Renal cortex interstitium (tissue), 11 donors: ENCODE measurements at regions not wholly inside any gene's neighbourhood (a gene's known extent, or its start where the extent isn't known, plus 50 kb on each side); places are given as distances from the start of the nearest gene placed in this dataset.
"Not testable (repeated sequence)": the region's sequence is repeated elsewhere in the genome, so short reads cannot be mapped to it uniquely, and the experiment has no call there.

ENCODE experiments used
- DNase-seq, 11 donors: peaks; one replicate each; pipeline ENCODE4 v3.0.0-alpha.2; 2013; ENCODE audit warnings: low read depth in 9 of 11, low spot score in 4 of 11; ENCODE audit errors: extremely low read depth in 1 of 11

DNA sequence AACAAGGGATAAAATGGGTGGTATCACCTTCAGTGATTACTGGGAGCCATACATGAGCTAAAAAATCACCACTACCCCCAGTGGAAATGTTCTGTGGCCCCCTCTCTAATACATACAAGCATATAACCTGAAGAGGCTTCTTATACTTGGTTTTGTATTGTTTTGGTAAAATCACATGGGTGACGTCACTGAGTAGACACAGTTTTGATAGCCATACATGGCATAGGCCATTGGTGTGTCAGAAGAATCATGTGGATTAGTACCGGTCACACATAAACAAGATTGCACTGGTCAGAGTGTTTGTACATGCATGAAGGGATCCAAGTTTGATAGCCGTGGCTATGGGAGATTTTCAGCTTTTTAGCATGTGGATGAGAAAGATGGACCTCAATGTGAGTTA lies 131.9 kb upstream of the RADX start:
- DNase-seq, result no peak

DNA sequence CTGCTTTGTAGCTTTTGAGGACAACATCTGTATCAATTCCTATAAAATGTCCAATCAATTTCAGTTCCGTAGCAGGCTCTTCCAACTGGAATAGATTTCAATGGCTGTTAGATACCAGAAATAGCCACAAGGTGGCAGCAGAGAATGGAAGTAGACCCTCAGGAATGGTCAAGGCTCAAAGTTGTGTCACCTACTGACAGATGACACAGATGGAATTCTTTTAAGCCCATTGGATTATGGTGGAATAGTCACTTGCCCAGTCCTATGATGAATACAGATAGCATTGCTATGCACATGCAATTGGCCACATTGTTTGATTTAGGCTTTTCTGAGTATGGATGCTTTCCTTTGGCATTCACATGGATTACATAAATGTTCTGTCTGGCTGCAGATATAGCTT lies 130.4 kb upstream of the RADX start:
- peak in 9 of 11 donors; percentile 3 to 43 (median 23) for DNase-seq

DNA sequence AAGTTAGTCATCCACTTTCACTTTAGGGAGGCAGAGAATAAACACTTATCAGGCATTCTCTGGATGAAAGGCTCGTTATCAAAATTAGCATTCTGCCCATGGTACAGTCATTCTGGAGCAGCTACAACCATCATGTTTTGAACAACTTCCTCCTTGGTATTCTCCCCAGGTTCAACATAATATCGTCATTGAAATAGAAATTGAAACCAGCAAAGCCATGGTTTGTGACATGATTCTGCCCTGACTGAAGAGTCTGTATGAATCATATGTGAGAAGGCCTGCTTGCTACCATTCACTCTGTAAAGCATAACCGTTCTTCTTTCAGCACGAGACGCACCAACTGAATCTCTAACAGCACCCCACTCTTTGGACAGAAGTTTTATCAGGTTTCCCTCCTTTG lies 127.5 kb upstream of the RADX start:
- no peak for DNase-seq

DNA sequence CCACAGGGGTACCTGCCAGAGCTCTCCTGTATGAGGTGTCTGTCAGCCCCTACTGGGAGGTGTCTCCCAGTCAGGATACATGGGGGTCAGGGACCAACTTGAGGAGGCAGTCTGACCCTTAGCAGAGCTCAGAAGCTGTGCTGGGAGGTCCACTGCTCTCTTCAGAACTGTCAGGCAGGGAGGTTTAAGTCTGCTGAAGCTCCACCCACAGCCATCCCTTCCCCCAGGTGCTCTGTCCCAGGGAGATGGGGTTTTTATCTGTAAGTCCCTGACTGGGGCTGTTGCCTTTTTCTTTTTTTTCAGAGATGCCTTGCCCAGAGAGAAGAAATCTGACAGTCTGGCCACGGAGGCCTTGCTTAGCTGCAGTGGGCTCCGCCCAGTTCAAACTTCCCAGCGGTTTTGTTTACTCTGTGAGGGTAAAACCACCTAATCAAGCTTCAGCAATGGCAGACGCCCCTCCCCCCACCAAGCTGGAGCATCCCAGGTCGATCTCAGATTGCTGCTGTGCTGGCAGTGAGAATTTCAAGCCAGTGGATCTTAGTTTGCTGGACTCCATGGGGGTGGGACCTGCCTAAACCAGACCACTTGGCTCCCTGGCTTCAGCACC lies 118.5 kb upstream of the RADX start:
- DNase-seq, result not testable (repeated sequence)

DNA sequence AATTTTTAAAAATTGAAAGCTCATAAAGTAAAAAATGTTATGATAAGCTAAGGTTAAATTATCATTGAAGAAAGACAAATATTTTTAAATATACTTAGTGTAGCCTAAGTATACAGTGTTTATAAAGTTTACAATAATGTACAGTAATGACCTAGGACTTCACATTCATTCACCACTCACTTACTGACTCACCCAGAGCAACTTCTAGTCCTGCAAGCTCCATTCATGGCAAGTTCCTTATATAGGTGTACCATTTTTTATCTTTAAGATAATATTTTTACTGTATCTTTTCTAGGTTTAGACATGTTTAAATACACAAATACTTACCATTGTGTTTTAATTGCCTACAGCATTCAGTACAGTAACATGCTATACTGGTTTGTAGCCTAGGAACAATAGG lies 112.3 kb upstream of the RADX start:
- DNase-seq, result no peak

DNA sequence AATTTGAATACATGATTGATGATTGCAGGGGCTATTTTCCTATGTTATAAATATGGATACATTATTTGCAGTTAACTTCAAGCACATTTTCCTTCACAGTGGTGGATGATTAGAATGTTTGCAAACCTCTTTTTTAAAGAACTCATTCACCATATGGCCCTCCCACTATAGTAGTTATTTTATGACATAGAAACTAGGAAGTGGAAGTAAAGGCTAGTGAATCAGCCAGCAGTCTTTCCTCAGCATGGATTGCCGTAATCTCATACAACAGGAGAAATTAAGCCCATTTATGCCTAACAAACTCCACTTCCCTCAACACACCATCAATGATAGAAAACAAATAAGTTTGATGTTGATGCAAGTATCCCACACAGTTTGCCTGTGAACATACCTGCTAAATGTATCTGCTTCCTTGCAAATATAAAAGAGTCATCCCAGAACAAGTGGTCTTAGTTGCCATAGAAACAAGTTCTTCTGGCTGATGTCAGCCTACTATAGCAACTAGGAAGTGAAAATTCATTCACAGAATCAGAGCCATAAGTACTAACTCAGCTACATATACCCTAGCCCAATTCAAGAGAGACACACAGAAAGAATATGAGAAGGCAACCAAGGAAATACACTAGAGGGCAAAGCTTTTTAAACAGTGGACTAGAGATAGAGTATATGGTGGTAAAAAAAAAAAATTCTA lies 100.9 kb upstream of the RADX start:
- DNase-seq, result no peak
